ENCODE measurements at regions not wholly inside any gene's neighbourhood (a gene's known extent, or its start where the extent isn't known, plus 50 kb on each side); places are given as distances from the start of the nearest gene placed in this dataset.

- TF ChIP-seq EGR1 (IDR thresholded peaks at IDR 0.05; ENCODE audit: low read depth in 2 of 2): no peak
- TF ChIP-seq RAD21 (IDR thresholded peaks at IDR 0.05): no peak
- TF ChIP-seq REST (IDR thresholded peaks at IDR 0.05): no peak
- TF ChIP-seq CTCF (IDR thresholded peaks at IDR 0.05; ENCODE audit: low read depth, low read length, missing input control): no peak
- no peak for TF ChIP-seq ATF3 (IDR thresholded peaks at IDR 0.05)
- no peak for TF ChIP-seq MAX (IDR thresholded peaks at IDR 0.05)
Measured at GRCh38 chr2:103130857-103131256, 369.0 kb downstream of the TMEM182 start.
